ENCODE measurements at regions not wholly inside any gene's neighbourhood (a gene's known extent, or its start where the extent isn't known, plus 50 kb on each side); places are given as distances from the start of the nearest gene placed in this dataset.

GRCh38 chr6:167415441-167415961 is 90.6 kb downstream of the TTLL2 start:
- TF ChIP-seq, protein P1, sequence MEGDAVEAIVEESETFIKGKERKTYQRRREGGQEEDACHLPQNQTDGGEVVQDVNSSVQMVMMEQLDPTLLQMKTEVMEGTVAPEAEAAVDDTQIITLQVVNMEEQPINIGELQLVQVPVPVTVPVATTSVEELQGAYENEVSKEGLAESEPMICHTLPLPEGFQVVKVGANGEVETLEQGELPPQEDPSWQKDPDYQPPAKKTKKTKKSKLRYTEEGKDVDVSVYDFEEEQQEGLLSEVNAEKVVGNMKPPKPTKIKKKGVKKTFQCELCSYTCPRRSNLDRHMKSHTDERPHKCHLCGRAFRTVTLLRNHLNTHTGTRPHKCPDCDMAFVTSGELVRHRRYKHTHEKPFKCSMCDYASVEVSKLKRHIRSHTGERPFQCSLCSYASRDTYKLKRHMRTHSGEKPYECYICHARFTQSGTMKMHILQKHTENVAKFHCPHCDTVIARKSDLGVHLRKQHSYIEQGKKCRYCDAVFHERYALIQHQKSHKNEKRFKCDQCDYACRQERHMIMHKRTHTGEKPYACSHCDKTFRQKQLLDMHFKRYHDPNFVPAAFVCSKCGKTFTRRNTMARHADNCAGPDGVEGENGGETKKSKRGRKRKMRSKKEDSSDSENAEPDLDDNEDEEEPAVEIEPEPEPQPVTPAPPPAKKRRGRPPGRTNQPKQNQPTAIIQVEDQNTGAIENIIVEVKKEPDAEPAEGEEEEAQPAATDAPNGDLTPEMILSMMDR (IDR thresholded peaks at IDR 0.05): no peak
- no peak for TF ChIP-seq POLR2AphosphoS5 (IDR thresholded peaks at IDR 0.05)
